A204.1 (cell line): ENCODE measurements at regions not wholly inside any gene's neighbourhood (a gene's known extent, or its start where the extent isn't known, plus 50 kb on each side); places are given as distances from the start of the nearest gene placed in this dataset.
"Not testable (repeated sequence)": the region's sequence is repeated elsewhere in the genome, so short reads cannot be mapped to it uniquely, and the experiment has no call there.

ENCODE experiments used
- FAIRE-seq: peaks from 2 replicates; lab custom pipeline; 2012; peaks lifted over from hg19 to GRCh38; lab: Jason Lieb, UNC

DNA sequence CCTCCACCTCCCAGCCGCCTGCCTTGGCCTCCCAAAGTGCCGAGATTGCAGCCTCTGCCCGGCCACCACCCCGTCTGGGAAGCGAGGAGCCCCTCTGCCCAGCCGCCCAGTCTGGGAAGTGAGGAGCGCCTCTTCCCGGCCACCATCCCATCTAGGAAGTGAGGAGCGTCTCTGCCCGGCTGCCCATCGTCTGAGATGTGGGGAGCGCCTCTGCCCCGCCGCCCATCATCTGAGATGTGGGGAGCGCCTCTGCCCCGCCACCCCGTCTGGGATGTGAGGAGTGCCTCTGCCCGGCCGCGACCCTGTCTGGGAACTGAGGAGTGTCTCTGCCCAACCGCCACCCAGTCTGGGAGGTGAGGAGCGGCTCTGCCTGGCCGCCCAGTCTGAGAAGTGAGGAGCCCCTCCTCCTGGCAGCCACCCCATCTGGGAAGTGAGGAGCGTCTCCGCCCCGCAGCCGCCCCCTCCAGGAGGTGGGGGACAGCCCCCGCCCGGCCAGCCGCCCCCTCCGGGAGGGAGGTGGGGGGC, 296.3 kb downstream of the HNRNPD start:
- FAIRE-seq, result not testable (repeated sequence)

DNA sequence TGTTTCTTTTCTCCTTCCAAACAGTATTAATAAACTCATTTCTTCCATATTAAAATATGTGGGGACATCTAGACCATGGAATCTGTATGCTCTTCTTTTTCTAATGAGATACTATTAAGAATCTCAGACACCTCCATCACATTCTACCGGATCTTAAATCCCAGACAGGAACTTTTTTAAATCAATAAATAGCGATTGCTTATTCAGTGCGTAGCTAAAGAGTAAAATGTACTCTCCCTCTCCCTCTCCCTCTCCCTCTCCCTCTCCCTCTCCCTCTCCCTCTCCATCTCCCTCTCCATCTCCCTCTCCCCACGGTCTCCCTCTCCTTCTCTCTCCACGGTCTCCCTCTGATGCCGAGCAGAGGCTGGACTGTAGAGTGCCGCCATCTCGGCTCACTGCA, 297.0 kb downstream of the HNRNPD start:
- no peak for FAIRE-seq

DNA sequence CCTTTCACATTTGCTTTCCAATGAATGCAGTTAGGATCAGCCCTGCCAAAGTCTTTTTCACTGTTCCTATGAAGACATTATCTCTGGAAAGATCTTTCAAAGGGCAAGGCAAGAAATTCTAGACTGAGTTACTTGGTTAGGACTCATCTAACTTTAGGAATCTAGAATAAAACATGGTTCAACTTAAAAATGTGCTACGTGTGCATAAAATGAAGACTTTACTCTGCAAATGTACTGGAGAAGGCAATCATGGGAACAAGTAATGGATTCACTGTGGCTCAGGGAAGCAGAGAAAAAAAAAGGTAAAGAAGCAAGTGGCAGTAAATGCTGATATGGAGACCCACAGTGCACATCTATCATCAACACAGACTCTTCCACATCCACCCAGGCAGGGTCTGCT, 297.4 kb downstream of the HNRNPD start:
- FAIRE-seq, result no peak

DNA sequence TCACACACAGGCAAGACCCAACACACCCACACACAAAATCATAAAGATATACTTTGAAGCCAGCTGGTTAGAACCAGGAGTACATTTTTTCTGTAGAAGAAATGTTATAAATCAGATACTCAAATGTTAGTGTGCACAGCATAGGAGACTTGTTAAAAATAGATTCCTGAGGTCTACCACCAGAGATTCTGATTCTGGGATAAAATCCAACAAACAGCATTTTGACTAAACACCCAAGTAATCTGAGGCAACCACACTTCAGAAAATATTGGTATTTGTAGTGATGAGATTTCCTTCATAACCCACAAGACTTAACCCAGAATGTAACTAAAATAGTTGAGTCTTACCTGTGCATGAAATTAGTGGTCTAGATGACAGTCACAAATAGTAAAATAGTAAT, 301.8 kb downstream of the HNRNPD start:
- no peak for FAIRE-seq

DNA sequence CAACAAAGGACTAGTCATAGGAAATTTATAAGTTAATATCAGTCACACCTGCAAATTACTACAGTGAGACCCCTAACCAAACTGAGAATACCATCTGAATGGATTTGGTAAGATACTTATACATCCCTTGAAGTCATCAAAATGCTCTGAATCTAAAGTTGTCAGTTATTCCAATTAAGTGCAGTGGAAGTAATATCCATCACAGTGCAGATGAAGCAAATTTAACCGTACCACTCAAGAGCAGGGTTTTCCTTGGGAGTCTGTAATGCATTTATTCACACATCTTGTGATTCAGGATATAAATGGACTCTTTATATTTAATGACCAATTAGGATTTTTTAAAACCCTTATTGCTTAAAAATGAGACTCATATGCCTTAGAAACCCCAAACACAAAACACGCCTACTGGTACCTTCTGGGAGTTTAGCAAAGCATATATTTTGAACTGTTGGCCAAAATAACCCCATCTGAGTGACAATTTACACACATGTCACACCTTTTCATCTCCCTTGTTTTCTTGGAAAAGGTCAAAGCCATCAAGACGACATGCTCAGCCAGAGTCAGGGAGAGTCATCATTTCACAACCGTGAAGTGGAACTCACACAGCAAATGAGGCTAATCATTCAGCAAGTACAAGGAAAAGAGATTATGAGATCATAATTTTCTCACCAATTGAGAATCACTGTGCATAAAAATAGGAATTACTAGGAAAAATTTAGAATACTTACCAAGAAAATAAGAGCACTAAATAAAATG, 303.7 kb downstream of the HNRNPD start:
- no peak for FAIRE-seq

DNA sequence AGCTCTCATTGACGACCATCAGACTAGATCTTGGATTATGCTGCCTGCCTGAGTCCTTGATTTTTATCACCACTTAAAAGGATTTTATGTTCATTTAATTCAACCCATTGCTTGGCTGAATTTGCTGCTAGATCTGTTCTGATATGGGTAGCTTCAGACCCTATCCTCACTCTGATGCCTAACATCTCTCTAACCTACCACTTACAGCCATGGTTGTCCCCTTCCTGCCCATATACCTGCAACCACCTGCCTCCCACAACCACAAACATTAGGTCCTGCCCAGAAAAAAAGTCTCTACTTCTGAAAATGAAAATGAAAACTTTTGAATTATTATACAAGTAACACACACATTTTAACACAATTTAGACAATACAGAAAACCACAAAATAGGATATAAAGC, 310.8 kb downstream of the HNRNPD start:
- no peak for FAIRE-seq

DNA sequence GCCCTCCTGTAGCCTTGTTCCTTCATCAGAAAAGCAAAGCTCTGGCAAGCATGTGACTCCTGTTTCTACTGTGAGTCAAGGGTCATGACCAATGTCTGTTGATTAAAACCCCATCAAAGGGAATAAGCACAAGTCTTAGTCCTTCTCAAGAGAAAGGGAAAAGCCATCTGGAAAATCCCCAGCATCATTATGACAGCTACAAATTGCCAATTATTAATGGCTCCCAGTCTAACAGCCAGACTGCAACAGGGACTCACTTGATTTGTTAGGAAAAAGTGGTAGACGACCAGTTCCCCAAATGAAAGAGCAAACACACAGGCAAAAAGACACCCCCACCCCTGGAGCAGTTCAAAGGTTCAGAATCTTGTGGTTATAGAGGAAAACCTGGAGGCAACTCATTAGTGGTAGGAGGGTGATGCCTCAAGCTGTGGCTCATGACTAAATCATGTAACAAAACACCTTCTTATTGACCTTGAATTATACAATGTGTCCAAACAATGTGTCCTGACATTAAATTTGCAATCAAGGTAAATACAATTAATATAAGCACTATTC, 315.7 kb downstream of the HNRNPD start:
- no peak for FAIRE-seq

DNA sequence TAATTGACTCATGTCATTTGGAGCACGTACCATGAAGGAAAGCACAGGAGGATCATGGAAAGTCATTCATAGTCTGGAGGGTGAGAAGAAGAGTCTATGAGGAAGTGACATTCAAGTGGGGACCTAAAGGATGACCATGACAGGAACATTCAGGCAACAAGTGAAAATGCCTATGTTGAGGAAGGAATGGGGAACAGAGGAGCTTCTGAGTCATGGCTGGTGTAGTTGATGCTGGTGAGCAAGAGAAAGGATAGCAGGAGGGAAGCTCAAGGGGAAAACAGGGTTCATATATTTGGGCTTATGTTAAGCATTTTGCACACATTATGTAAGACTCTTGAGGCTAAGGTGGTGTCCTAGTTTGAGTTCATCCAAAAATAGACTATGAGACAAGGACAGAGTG, 318.6 kb downstream of the HNRNPD start:
- FAIRE-seq, result no peak

DNA sequence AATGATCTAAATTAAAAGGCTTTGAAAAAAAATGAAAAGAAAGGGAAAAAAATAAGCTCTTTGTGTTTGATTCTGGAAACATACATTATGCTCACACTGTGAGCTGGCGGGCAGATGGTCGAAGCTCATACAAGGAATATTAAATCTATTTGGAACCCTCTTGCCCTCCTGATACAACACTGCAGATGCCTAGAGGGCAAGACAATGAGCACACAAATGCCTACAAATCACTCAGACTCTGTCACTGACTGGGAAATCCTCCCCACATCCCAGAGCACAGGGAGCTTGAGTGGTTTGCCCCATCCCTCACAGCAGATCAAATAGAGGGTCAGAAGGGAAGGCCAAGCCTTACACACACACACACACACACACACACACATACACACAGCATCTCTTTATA, 320.4 kb downstream of the HNRNPD start:
- no peak for FAIRE-seq

DNA sequence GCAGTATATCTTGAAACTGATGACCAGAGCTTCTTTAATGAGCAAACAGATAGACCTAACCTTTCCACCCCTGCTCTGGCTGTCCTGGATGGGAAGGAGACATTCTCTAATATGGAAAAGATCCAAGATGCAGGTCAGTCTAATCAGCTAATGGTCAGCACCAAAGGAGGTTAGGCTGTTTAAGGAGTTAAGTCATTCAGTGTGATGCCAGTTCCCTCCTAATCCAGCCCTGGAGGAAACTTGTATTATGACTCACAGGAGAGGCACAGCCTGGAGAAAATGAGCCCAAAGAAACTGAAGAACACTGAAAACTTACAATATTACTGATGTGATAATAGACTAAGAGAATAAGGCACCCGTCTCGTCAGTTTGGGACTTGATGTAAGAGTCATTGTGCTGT, 323.0 kb downstream of the HNRNPD start:
- FAIRE-seq, result no peak

DNA sequence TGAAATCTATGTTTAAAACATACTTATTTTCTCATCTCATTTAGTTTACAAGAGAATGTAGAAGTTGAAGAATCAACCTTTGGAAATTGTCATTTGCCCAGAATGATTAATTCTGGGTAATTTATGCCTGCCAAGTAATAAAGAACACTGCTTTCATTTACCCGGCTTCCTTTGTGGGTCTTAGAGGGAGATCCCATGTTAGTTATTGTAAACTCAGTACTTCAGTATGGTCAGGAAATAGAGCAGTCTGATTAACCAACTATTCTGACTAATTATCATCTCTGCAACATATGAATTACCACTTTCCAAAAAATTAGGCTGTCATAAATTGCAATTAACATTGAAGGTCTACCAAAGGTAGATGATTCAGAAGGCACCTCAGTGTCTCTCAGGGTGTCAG, 324.5 kb downstream of the HNRNPD start:
- FAIRE-seq, result no peak

DNA sequence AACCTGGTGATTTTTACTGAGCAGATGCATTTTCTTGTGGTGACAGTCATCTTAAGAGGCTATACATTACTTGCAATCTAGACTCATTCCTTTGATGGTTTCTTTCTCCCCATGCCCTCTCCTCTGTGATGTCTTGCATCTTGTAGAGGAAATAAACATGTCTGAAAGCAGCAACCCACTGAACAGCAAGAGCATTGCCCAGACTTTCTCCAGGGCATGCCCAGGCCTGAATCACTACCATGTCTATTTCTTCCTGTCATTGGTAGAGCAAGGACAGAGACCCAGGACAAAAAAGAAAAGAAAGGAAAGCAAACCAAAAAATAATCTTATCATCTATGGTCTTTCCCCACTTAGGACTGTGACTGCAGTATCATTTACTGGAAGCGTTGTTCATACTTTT, 326.1 kb downstream of the HNRNPD start:
- no peak for FAIRE-seq

DNA sequence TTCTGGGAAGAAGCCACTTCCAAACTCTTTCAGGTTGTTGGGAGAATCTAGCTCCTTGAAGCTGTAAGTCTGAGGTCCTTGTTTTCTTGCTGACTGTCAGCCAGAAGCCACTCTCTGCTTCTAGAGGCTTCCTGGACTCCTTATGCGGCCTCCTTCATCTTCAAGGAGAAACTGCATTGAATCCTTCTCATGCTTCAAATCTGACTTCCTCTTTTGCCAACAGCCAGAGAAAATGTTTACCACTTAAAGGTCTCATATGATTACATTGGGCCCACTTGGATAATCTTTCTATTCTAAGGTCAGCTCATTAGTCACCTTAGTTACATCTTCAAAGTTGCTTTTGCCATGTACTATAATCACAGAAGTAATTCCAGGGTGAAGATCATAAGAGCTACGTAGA, 327.0 kb downstream of the HNRNPD start:
- FAIRE-seq, result no peak

DNA sequence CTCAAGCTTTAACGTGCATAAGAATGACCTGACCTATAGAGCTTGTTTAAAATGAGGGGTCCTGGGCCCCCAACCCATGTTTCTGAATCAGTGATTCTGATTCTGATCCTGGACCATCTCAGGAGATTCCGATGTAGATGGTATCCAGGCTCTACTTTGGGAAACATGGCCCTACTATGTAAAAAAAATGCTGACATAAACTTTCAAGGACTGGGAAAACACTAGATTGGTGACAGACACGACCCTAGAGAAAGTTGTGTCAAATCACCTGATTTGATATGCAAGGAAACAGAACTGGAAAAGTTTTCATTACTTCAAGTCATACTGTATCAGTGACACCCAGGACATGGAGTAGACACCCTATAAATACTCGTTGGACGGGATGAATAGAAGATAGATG, 328.5 kb downstream of the HNRNPD start:
- FAIRE-seq, result no peak

DNA sequence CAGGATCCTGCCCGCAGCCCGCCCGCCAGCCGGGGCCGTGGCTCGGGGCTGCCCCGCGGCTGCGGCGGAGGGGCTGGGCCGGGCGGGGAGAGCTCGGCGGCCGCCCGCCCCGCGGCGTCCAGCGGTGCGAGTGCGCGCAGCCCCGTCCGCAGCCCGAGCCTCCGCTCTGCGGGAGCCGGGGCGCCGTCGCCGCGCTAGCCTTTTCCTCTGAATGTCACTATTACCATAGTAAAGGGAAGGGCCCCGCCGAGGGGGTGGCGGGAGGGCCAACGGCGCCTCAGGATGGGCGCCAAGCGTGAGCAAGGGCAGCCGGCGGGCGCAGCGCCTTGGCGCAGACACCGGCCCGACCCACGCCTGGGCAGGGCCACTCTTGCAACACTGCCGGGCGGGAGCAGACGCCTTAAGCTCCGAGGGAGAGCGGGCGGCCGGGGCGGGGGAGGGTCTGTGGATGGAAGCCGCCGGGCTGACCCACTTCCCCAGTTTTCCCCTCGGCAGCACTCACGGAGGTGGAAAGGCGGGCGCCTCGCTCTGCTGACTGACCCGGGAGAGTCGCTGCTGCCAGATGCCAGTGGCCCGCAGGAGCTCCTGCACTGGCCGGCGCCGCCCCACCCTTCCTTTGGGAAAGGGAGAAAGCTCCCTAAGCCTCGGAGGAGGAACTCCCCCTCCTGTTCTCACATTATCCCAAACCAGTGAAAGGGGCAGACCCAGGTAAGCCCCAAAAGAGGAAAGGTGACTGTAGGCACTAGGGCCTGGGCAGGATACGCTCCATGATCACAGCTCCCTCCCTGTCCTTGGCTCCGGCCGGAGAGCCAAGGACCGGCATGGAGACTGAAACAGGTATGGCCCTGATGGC, 329.4 kb downstream of the HNRNPD start:
- FAIRE-seq, result no peak

DNA sequence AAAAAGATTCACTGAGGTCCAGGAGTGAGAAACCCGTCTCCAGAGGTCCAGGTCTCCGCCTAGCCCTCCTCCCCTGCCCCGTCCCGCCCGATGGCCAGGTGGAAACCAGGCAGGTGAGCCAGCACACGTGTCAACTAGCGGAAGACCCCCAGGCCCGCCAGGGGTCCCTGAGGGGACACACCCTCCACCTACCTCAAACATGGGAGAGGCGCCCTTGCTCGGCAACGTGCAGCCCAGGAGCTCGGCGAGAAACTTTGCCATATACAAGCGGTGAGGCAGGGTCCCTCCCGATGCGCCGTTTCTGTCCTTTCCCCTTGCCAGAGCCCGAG, 330.0 kb downstream of the HNRNPD start:
- FAIRE-seq, result no peak

DNA sequence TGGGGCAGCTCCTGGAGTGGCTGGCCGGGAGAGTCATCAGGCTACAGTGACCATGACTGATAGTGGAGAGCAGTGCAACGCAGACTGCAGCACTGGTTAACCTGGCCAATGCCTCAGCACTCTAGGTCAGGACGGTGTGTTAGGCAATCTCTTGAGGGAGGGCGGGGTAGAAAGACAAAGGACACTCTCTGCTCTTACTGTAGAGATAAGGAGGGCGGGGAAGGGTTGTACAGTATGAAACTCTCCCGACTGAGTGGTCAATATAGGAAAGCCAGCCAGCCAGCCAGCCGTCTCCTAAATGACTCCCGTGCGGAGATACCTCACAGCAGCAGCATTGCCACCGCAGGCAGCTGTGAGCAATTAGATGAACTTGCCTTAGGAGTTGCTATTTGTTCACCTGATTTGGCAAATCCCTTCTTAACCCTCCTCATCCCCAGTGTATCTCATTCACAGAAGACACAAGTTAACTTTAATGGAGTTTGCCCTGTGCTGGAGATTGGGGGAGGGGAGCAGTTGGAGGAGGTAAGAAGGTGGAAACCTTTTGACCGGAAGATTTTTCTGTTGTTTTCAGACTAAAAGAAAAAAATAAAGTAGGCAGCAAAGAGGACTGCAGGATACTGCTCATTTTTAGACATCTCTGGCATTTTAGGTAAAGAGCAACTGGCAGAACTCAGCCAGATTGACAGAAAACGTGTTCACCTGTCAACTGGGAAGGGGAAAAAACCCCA, 330.5 kb downstream of the HNRNPD start:
- no peak for FAIRE-seq

DNA sequence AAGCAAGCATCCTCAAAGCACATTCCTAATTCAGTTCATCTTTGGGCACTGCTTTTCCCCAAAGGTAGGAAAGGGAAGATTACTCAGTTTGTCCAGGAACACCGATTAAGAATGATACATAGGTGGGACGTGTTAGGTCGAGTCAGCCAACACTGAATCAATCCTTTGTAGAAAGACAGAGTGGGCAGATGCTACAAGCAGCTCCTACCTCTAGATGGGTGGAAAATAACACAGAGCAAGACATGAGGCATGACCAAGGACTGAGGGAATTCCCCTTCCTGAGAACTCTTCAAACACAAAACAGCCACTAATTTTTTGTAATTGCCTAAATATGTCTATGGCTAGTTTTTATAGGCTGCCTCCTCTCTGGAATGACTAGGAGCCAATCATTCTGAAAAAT, 331.7 kb downstream of the HNRNPD start:
- FAIRE-seq, result no peak

DNA sequence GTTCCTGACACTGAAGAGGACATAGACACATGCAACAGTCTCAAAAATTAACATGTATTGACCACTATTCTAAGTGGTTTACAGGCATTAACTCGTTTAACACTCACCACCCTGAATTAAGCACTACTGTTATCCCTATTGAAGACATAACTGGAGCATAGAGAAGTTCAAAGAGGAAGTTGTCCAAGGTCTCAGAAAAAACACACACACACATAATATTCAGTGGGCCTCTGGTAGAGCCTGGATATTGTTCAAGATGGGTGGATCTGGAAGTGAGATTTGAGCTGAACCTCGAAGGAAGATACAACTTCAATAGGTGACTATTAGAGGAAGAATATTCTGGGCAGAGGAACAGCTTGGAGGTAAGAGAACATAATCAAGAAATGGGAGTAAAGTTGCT, 334.9 kb downstream of the HNRNPD start:
- no peak for FAIRE-seq

DNA sequence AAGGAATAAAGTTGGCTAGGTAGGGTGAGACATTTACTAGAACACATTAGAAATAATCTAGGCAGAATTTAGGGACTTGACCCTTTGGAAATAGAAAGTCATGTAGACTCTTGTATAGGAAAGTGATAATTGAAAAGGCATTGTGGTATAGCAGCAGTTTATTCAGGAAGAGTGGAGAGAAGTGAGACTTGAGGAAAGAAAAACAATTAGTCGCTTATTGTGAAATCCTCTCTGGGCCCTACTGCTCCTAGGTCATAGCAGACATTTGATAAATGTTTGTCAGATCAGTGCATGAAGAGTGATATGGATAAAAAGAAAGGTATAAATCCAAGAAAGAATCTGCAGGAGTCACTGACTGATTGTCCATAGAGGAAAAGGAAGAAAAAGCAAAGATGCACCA, 337.6 kb downstream of the HNRNPD start:
- no peak for FAIRE-seq

DNA sequence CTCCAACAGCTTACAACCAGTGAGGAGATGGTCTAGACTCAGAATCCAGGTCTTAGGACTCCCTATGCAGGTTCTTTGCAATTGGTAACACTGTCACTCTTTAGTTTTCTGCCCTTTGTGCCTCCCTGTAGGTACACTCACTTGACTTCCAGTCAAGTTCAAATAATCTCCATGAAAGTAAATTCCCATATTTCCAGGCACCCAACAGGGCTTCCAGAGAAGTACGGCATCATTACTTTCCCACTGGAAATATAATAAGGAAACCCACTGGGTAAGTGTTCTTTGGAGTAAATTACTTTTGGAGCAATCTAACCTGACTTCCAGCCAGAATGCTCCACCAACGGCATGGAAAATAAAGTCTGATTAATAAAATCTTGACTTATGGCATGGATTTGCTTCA, 338.9 kb downstream of the HNRNPD start:
- FAIRE-seq, result no peak

DNA sequence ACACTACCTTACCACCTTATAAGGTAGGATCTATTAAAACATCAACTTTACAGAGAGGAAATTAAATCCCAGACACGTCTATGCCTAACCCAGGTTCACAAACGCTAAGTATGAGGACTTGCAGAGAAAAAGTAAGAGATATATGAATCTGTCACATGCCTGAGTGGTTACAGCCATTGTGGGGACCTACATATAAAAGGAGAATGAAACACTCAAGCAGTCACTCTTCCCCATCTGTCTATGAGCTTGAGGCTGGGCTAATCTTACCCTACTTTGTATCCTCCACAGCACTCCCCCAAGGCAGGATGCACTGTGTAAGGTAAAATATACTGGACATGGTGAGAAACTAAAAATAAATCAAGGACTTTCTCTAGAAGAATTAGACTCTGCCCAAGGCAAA, 339.9 kb downstream of the HNRNPD start:
- no peak for FAIRE-seq
